GM10266 (cell line): ENCODE measurements at regions not wholly inside any gene's neighbourhood (a gene's known extent, or its start where the extent isn't known, plus 50 kb on each side); places are given as distances from the start of the nearest gene placed in this dataset.
"Not testable (repeated sequence)": the region's sequence is repeated elsewhere in the genome, so short reads cannot be mapped to it uniquely, and the experiment has no call there.

ENCODE experiments used
- DNase-seq: peaks from one replicate; pipeline ENCODE4 v3.0.0; 2012; ENCODE audit errors: extremely low spot score
- TF ChIP-seq, protein P1 (sequence below): IDR thresholded peaks from 2 replicates; pipeline ENCODE4 v1.5.1; 2012; ENCODE audit warnings: mild to moderate bottlenecking, low read depth; ENCODE audit not compliant: control insufficient read depth, insufficient read depth; ENCODE audit errors: missing control alignments

DNA sequence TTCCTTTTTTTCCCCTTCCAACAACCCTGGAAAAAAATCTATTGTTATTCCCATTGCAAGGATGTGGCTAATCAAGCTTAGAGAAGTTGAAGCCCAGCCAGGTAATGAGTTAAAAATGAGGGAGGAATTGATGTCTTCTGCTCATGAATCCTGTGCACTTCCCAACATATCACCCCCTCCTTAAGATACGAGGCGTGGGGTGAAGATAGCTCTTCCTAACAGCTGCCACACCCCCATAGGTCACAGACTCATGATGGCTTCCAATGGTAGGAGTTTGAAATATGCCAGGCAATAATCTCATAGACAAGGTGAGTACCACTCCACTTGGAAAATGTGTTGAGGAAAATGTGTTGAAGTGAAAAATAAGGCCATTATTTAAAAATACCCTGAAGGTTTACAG, 71.3 kb upstream of the HECW1 start:
- TF ChIP-seq, protein P1, sequence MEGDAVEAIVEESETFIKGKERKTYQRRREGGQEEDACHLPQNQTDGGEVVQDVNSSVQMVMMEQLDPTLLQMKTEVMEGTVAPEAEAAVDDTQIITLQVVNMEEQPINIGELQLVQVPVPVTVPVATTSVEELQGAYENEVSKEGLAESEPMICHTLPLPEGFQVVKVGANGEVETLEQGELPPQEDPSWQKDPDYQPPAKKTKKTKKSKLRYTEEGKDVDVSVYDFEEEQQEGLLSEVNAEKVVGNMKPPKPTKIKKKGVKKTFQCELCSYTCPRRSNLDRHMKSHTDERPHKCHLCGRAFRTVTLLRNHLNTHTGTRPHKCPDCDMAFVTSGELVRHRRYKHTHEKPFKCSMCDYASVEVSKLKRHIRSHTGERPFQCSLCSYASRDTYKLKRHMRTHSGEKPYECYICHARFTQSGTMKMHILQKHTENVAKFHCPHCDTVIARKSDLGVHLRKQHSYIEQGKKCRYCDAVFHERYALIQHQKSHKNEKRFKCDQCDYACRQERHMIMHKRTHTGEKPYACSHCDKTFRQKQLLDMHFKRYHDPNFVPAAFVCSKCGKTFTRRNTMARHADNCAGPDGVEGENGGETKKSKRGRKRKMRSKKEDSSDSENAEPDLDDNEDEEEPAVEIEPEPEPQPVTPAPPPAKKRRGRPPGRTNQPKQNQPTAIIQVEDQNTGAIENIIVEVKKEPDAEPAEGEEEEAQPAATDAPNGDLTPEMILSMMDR = no peak
- no peak for DNase-seq

DNA sequence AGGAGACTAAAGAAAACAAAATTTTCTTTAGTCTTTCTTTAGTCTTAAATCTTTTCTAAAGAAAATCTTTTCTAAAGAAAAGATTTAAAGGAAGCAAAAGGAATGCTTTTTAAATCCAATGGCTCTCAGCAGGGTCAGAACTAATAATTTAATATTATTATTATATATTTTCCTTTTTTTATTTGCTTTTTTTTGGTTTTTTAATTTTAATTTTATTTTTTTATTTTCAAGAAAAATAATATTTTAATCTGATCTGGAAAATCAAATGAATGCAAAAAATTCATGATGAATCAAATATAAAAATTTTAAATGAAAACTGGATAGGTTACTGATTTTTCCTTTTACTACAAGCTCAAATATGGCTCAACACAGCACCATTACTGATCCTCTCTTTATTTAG, 70.7 kb upstream of the HECW1 start:
- TF ChIP-seq, protein P1 = no peak
- DNase-seq = no peak

DNA sequence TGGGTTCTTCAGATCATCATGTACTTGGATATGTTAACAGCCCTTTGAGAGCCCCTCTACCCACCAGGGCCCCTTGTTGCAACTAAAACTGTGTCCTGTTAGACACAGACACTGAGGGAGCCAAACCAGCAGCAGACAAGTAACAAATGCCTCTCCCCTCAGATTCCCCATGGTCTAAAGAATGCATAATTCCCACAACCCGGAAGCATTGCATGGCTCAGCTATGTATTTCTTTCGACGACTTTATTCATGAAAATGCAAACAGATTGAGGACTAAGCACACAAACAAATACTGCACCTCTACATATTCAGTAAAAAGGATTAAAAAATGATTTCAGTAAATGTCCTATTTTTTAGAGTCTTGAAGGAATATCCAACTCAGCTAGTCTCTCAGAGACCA, 70.1 kb upstream of the HECW1 start:
- DNase-seq = no peak
- TF ChIP-seq, protein P1 = no peak

DNA sequence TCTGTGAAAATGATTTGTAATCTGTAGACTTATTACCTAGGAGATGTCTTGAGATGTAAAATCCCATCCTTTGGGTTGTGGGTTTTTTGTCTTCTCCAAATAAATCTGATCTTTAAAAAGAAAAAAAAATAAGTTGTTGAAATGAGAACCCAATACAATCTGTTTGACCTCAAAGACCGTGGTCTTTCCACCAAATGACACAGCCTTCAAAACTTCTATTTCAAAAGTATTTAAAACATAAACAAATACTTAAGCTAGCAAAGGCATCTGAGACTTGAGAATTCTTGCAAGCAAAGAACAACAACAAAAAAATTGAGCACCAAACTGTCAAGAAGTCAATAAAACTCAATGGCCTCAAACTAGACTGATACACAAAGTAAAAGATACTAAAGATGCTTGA, 67.9 kb upstream of the HECW1 start:
- TF ChIP-seq, protein P1 = no peak
- no peak for DNase-seq

DNA sequence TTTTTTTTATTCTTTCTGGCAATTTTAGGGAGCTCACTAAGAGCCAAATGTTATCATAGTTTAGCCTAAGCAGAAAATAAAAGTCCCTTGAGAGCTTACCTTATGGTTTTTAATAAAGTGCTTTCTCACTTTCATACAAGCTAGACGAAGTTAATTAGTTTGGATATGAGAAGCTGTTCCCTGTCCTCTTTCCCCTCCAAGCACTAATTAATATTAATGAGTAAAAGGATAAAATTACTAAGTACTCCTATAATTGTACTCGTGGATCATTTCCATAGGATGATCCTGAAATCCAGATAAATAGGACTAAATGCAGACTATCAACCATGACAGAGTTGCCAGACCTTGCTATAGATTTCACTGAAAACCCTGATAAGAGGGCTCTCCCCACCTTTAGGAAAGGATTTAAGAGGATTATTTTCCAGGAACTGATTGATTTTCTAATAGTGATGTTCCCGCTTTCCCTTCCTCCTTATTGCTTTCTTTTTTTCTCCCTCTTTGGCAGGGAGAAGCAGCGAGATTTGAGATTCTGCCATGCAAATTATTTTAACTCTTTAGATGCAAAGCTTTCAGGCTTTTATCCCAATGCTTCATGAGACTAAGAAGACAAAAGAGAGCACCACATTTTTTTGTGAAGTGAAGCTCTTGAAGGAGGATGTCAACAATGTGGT, 58.3 kb upstream of the HECW1 start:
- TF ChIP-seq, protein P1 = no peak
- DNase-seq = no peak

DNA sequence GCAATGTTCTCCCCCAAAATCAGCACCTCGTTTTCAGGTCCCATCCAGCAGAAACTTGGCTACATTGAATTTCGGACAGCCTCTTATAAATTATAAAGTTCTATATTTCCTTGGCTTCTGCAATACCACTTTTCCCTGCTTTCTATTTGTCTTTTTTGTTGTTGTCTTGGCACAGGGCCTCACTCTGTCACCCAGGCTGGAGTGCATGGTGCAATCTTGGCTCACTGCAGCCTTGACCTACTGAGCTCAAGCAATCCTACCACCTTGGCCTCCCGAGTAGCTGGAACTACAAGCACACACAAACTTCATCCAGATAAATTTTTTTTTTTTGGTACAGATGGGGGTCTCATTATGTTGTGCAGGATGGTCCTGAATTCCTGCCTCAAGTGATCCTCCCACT, 55.3 kb upstream of the HECW1 start:
- DNase-seq = no peak
- TF ChIP-seq, protein P1 = no peak

DNA sequence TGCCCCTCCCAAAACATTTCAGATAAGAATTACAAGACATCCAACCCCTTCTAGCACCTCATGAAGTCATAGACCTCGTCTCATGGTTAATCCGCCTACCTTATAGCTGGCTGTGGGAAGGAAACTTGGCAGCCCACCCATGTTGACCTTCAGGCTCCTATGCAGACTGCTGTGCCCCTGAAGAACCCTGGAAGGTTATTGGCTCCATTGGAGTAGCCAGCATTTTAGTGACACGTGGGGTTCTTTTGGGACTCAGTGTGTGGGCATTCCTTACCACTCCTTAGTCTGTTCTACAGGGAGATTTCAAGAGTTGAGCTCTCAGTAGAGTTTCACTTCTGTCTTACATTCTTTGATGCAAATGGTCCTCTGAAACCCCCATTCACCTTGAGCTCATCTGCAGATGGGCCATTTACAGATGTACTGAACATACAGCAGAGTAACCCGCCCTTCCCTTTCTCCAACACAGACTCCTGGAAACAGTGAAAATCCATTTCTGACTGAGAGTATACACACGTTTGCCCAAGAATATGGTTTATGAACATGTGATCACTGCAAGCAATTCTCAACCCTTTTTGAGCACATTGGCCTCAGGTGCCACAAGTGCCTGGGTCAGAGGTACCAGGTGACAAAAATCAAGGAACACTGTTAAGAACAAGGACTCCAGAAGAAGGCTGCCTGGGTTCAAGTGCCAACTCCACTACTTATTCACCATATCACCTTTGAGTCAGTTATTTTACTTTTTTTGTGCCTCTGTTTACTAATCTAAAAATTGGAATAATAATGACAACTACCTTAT, 54.0 kb upstream of the HECW1 start:
- DNase-seq = peak; percentile 24
- TF ChIP-seq, protein P1 = no peak

DNA sequence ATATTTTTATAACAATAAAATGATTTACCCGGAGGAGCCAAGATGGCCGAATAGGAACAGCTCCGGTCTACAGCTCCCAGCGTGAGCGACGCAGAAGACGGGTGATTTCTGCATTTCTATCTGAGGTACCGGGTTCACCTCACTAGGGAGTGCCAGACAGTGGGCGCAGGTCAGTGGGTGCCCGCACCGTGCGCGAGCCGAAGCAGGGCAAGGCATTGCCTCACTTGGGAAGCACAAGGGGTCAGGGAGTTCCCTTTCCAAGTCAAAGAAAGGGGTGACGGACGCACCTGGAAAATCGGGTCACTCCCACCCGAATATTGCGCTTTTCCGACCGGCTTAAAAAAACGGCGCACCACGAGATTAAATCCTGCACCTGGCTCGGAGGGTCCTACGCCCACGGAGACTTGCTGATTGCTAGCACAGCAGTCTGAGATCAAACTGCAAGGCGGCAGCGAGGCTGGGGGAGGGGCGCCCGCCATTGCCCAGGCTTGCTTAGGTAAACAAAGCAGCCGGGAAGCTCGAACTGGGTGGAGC, 53.3 kb upstream of the HECW1 start:
- not testable (repeated sequence) for DNase-seq
